ENCODE measurements at regions not wholly inside any gene's neighbourhood (a gene's known extent, or its start where the extent isn't known, plus 50 kb on each side); places are given as distances from the start of the nearest gene placed in this dataset.

- Histone ChIP-seq H3K9me3 (no peaks in the 10 kb centered on the region), H3K27me3 (no peaks in the 10 kb centered on the region), H3K27ac (peak overlapping the region; percentile 57), H3K4me1 (peaks cover 78% of the 10 kb centered on the region), H4K20me1 (no peaks in the 10 kb centered on the region), H3K4me2 (peak overlapping the region; percentile 22), H3K4me3 (no peak overlapping the region), H3K36me3 (no peaks in the 10 kb centered on the region), H3K9ac (no peak overlapping the region)
- no peak for TF ChIP-seq Cebpa-rat (IDR thresholded peaks at IDR 0.05)
Observed at GRCh38 chr1:234871710-234872271, 256.8 kb downstream of the TOMM20 start.

DNA sequence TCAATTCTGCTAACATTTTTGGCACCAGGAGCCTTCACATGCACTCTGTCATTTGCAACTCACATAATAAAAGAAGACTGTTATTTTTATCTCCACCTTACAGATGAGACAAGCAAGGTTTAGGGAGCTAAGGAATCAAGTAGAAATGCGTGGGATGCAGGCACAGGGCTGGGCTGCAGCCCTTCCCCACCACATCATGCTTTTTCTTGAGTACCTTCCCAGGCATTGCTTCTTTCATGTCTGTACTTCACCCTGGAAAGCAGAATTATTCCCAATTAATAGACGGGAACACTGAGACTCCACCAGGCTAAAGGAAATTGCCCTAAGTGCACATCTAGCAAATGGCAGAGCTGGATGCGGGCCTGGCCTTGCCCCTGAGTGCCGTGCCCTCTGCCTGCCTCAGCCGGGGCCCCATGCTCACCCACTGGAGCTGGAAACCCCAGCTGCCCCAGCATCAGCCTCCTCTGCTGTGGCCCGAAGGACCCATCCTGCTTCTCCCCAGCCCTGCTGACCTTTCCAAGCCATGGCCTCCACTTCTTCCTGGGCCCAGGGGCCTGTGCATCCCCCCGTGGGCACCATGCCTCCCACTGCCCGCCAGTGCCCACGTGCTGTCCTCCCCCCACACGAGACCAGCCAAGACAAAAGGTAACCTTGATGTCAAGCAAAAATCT lies 257.5 kb downstream of the TOMM20 start:
- Histone ChIP-seq H3K4me2 (peak overlapping the region; percentile 22), H3K4me1 (peaks cover 78% of the 10 kb centered on the region)

GRCh38 chr1:234870020-234870981 lies 258.3 kb downstream of the TOMM20 start:
- H3K4me1 ChIP-seq: peaks cover 75% of the 10 kb centered on the region
- no peak for TF ChIP-seq Cebpa-rat (IDR thresholded peaks at IDR 0.05)

More for the DNA sequence above, 257.5 kb downstream of the TOMM20 start:
- Histone ChIP-seq H3K9ac (no peak overlapping the region), H3K4me3 (no peak overlapping the region), H3K9me3 (no peaks in the 10 kb centered on the region), H3K27me3 (no peaks in the 10 kb centered on the region), H4K20me1 (no peaks in the 10 kb centered on the region), H3K27ac (peak overlapping the region; percentile 57), H3K36me3 (no peaks in the 10 kb centered on the region)
- TF ChIP-seq Cebpa-rat (IDR thresholded peaks at IDR 0.05): no peak

GRCh38 chr1:234869182-234870019 lies 259.2 kb downstream of the TOMM20 start:
- no peak overlapping the region for H3K27ac ChIP-seq

More at GRCh38 chr1:234870020-234870981, 258.3 kb downstream of the TOMM20 start:
- Histone ChIP-seq H4K20me1 (no peaks in the 10 kb centered on the region), H3K4me3 (no peak overlapping the region), H3K9ac (no peak overlapping the region), H3K36me3 (no peaks in the 10 kb centered on the region), H3K27me3 (no peaks in the 10 kb centered on the region), H3K4me2 (no peak overlapping the region), H3K9me3 (peaks cover 4% of the 10 kb centered on the region; the same call in 1 of the 2 replicates), H3K27ac (0 out of 2 replicates have a peak overlapping the region, but pooled peaks have one; percentile 12)

GRCh38 chr1:234868296-234869147 lies 258.5 kb upstream of the IRF2BP2 start:
- Histone ChIP-seq H3K27ac (no peak overlapping the region), H3K9me3 (peaks cover 8% of the 10 kb centered on the region; the same call in 1 of the 2 replicates), H3K4me3 (no peak overlapping the region), H4K20me1 (no peaks in the 10 kb centered on the region), H3K9ac (no peak overlapping the region), H3K4me2 (no peak overlapping the region), H3K36me3 (no peaks in the 10 kb centered on the region), H3K4me1 (peaks cover 68% of the 10 kb centered on the region), H3K27me3 (no peaks in the 10 kb centered on the region)
- TF ChIP-seq Cebpa-rat (IDR thresholded peaks at IDR 0.05): no peak

More at GRCh38 chr1:234869182-234870019, 259.2 kb downstream of the TOMM20 start:
- no peak overlapping the region for H3K9ac ChIP-seq
- no peaks in the 10 kb centered on the region for H4K20me1 ChIP-seq
- no peak overlapping the region for H3K4me3 ChIP-seq
- no peaks in the 10 kb centered on the region for H3K27me3 ChIP-seq
- no peak overlapping the region for H3K4me2 ChIP-seq
- peaks cover 66% of the 10 kb centered on the region for H3K4me1 ChIP-seq
- no peaks in the 10 kb centered on the region for H3K36me3 ChIP-seq
- TF ChIP-seq Cebpa-rat (IDR thresholded peaks at IDR 0.05): no peak
- H3K9me3 ChIP-seq: peaks cover 8% of the 10 kb centered on the region; the same call in 1 of the 2 replicates

DNA sequence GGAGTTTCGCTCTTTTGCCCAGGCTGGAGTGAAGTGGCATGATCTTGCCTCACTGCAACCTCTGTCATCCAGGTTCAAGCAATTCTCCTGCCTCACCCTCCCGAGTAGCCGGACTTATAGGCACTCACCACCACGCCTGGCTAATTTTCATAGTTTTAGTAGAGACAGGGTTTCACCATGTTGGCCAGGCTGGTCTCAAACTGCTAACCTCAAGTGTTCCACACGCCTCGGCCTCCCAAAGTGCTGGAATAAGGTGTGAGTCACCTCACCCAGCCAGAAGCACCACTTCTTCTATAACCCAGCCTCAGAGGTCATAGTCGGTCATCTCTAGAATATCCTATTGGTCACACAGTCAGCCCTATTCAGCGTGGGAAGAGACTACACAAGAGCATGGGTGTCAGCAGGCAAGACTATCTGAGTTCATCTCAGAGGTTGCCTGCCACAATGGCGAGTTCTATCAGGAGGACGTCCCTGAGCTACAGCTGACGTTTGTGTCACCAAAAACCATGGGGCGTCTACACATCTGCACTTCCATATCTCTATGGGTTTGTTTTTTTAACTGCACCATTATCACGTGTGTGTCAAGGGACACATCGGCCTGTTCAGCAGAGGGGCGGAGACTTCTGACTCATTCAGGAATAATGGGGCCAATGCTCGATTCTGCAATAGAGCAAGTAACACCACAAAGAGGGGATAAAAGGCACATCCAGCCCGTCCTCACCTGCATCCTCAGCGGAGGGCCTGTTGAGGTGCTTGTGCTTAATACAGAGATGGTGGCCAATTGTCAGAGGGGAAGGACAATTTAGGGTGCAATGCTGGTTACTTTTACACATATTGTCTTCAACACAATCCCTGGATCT lies 256.3 kb upstream of the IRF2BP2 start:
- Histone ChIP-seq H3K4me2 (peak overlapping the region; percentile 25; the same call in 1 of the 2 replicates), H3K27me3 (no peaks in the 10 kb centered on the region), H3K9ac (no peak overlapping the region), H3K27ac (no peak overlapping the region), H3K36me3 (no peaks in the 10 kb centered on the region), H4K20me1 (no peaks in the 10 kb centered on the region), H3K9me3 (peaks cover 8% of the 10 kb centered on the region; the same call in 1 of the 2 replicates), H3K4me1 (peaks cover 67% of the 10 kb centered on the region), H3K4me3 (no peak overlapping the region)
- no peak for TF ChIP-seq Cebpa-rat (IDR thresholded peaks at IDR 0.05)

GRCh38 chr1:234865171-234866006 lies 255.4 kb upstream of the IRF2BP2 start:
- Histone ChIP-seq H4K20me1 (no peaks in the 10 kb centered on the region), H3K9ac (no peak overlapping the region), H3K4me3 (no peak overlapping the region), H3K4me2 (no peak overlapping the region), H3K9me3 (peaks cover 13% of the 10 kb centered on the region), H3K4me1 (peaks cover 58% of the 10 kb centered on the region), H3K36me3 (no peaks in the 10 kb centered on the region), H3K27me3 (no peaks in the 10 kb centered on the region), H3K27ac (no peak overlapping the region; the same call in 1 of the 2 replicates)
- TF ChIP-seq Cebpa-rat (IDR thresholded peaks at IDR 0.05): no peak
